Neural progenitor cell (in vitro differentiated cells): ENCODE measurements at regions not wholly inside any gene's neighbourhood (a gene's known extent, or its start where the extent isn't known, plus 50 kb on each side); places are given as distances from the start of the nearest gene placed in this dataset.

Source experiments
- CTCF ChIP-seq: fragments of 200-600 bp; sonication (generic); IDR thresholded peaks from 2 replicates; pipeline ENCODE4 v1.5.1; 2017; ENCODE audit warnings: antibody characterized with exemption, mild to moderate bottlenecking
- EZH2 ChIP-seq: fragments of 200-600 bp; sonication (generic); IDR thresholded peaks from 2 replicates; pipeline ENCODE4 v1.6.1; 2017; ENCODE audit warnings: antibody characterized with exemption, mild to moderate bottlenecking, moderate library complexity

GRCh38 chr21:32975811-32976431, 49.8 kb upstream of the OLIG2 start:
- TF ChIP-seq CTCF (no peak), EZH2 (no peak)
